HG03139 (cell line): ENCODE measurements at regions not wholly inside any gene's neighbourhood (a gene's known extent, or its start where the extent isn't known, plus 50 kb on each side); places are given as distances from the start of the nearest gene placed in this dataset.

ENCODE experiments used
- ATAC-seq: cut with Tn5 transposase; IDR thresholded peaks from one replicate; pipeline ENCODE4 v1.9.1; 2021; ENCODE audit not compliant: unreplicated experiment

- no peak for ATAC-seq
These were observed 90.2 kb upstream of the CDH4 start for GRCh38 chr20:61161726-61162390.

- ATAC-seq: no peak
These were observed 89.6 kb upstream of the CDH4 start for GRCh38 chr20:61162451-61162850.

DNA sequence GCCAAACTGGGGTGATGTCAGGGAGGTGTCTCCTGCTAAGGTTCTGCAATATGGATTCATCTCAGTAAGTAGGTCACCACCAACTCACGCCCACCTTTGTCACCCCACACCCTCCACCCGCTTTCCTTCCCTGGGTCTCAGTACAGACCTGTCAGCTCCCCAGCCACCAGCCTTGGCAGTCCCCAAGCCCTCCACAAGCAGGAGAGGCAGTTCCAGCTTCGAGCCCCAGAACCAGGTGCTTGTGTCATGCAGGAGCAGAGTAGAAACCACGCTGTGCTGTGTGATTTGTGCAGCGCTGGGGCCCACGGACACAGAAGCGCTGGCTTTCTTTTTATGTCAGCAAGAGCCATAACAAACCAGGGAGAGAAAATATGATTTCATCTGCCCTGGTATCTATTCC, 89.0 kb upstream of the CDH4 start:
- no peak for ATAC-seq

- no peak for ATAC-seq
These were observed 85.7 kb upstream of the CDH4 start for GRCh38 chr20:61166324-61166723.

DNA sequence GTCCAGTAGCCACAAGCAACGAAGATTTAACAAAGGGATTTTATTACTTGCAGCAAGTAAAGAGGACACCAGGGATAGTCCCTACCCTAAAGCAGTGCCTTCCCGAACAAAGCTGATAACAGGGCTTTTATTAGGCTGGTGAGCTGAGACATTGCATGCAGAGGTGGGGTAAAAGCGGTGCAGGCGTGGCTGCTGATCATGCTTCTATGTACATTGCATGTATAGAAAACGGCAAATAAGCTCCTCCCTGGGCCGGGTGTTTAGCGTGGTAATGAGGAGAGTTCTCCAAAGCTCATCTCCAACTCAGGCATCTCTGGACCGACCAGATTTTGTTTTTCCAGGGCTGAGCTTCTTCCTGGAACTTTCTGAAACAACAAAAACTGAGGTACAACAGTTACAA, 83.5 kb upstream of the CDH4 start:
- no peak for ATAC-seq

DNA sequence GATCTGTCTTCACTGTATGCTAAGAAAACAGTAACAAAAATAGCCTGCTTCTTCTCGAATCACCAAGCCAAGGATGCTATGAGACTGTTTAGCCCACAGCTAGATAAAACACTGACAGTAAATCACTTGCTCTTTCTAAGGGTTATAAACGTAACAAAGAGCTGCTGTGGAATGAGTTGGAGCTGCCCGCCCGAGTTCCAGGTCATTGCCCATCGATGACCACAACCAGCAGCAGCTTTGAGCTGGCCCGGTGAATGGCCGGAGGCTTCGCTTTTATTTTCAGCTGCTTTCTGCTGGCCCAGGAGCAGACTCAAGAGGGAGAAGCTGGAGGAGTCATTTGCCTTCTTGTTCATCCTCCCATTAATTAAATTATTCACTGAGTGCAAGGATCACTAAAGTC, 82.2 kb upstream of the CDH4 start:
- ATAC-seq: no peak

DNA sequence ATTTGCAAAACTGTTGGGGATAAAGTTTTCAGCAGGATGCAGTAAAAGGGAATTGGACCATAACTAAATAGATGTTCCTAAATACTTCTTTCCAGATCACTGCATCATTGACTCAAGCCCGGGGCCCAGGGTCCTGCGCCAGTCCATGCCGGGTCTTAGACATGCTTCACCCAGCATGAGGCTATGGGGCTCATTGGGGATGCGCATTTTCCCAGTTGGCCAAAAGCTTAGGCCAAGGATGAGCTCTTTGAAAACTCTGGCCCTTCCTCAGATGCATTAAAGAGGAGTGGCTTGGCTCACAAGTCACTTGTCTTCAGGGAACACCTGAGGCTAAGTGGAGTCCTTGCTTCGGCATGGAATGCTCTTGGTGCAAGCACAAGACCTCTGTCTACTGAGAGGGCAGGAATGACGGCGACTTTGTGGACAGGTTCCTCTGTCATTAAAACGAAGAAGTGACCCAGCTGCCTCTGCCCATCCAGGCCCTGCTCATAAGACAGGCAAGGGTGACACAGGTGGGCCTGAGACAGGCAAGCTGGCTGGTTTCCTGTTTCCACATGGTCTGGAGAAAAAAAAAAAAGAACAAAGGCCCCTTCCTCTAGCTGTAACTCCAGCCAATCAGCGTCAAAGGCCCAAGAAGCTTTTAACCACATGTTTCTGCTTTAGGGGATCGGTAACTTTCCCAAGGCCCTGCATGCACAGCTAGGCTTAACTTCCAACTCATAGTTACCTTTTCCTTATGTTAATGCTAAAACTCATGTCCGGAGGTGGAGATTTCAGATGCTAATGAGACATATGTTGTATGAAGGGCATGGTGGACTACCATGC, 81.4 kb upstream of the CDH4 start:
- ATAC-seq: no peak

GRCh38 chr20:61173267-61173666, 78.8 kb upstream of the CDH4 start:
- ATAC-seq: no peak

DNA sequence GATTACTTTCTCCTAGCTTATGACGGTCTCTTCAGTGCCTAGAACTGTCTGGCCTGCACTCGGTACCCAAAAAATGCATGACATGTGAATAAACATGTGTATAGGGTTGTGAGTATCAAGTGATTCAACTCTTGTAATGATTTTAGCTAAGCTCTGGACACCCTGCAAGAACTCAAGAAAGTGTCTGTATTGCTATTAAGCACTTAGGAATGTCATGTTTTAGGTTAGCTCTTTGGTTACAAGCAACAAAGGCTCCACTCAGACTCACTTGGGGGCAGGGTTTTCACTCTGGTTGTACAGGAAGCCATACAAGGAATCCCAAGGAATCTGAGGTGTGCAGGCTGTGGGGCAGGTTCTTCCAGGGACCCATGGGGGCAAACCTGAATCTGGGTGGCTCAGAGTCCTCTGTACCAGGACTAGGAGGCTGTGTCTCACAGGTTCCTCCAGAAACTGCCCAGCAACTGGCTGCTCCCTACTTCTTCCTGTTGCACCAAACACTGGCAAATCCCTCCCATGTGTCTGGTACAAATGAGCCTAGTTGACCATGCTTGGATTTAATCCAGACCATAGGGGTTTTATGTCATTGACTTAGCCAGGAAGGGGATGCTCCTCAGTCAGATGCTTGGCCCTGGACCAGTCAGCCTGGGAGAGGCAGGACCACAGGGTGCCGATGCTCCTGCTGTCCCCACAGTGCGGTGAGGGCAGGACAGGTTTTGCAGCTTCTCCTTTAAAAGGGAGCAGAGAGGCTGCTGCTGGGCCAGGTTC, 77.9 kb upstream of the CDH4 start:
- no peak for ATAC-seq

- no peak for ATAC-seq
These were observed 75.2 kb upstream of the CDH4 start for GRCh38 chr20:61176874-61177273.

- no peak for ATAC-seq
These were observed 73.5 kb upstream of the CDH4 start for GRCh38 chr20:61178551-61179071.

GRCh38 chr20:61184194-61184593, 67.9 kb upstream of the CDH4 start:
- no peak for ATAC-seq

- ATAC-seq: no peak
These were observed 66.9 kb upstream of the CDH4 start for GRCh38 chr20:61185181-61185580.

- ATAC-seq: no peak
These were observed 66.0 kb upstream of the CDH4 start for GRCh38 chr20:61185841-61186601.

GRCh38 chr20:61186771-61187472, 65.1 kb upstream of the CDH4 start:
- ATAC-seq: no peak

GRCh38 chr20:61189534-61189933, 62.5 kb upstream of the CDH4 start:
- ATAC-seq: no peak

- ATAC-seq: no peak
These were observed 61.0 kb upstream of the CDH4 start for GRCh38 chr20:61191096-61191495.

GRCh38 chr20:61192337-61192950, 59.6 kb upstream of the CDH4 start:
- ATAC-seq: no peak

- no peak for ATAC-seq
These were observed 58.9 kb upstream of the CDH4 start for GRCh38 chr20:61193164-61193563.
